Activated CD8-positive, alpha-beta T cell treated with anti-CD3 and anti-CD28 coated beads for 36 hours (primary cell): ENCODE measurements at regions not wholly inside any gene's neighbourhood (a gene's known extent, or its start where the extent isn't known, plus 50 kb on each side); places are given as distances from the start of the nearest gene placed in this dataset.

Source experiments
- ATAC-seq: fragments of 200-7000 bp; cut with Tn5 transposase; one replicate; pipeline ENCODE4 v1.10.0; 2021; ENCODE audit warnings: mild to moderate bottlenecking, moderate library complexity
- CTCF ChIA-PET: fragments of 350-600 bp; sonication (Branson Sonifier 250); formaldehyde crosslinking; loops from one replicate; lab custom pipeline; 2021; ENCODE audit warnings: antibody characterized with exemption; lab: Charles Lee
- POLR2A ChIA-PET: fragments of 350-600 bp; sonication (Branson Sonifier 250); formaldehyde crosslinking; loops from one replicate; lab custom pipeline; 2021; ENCODE audit warnings: antibody characterized with exemption; lab: Charles Lee
- DNase-seq: peaks from one replicate; pipeline ENCODE4 v3.0.0-alpha.2; 2020
- H3K27ac Mint-ChIP-seq: one replicate; pipeline ENCODE4 v1.8.0; 2021; ENCODE audit warnings: mild to moderate bottlenecking, mixed read lengths
- H3K27me3 Mint-ChIP-seq: one replicate; pipeline ENCODE4 v1.8.0; 2021; ENCODE audit warnings: mixed read lengths
- H3K36me3 Mint-ChIP-seq: one replicate; pipeline ENCODE4 v1.8.0; 2021; ENCODE audit warnings: low read depth, mixed read lengths
- H3K4me1 Mint-ChIP-seq: one replicate; pipeline ENCODE4 v1.8.0; 2021; ENCODE audit warnings: low read depth, mixed read lengths
- H3K4me3 Mint-ChIP-seq: one replicate; pipeline ENCODE4 v1.8.0; 2021; ENCODE audit warnings: mild to moderate bottlenecking, moderate library complexity, mixed read lengths
- H3K9me3 Mint-ChIP-seq: one replicate; pipeline ENCODE4 v1.8.0; 2021; ENCODE audit warnings: mixed read lengths
- intact Hi-C: fragments of 100-400 bp; cut with micrococcal nuclease; formaldehyde crosslinking; loops from one replicate; pipeline ENCODE4 v1.10.0; 2022
- TF ChIP-seq, protein P1 (sequence below): fragments of 200-600 bp; IDR thresholded peaks from one replicate; pipeline ENCODE4 v1.8.0; 2022; ENCODE audit warnings: antibody characterized with exemption, mild to moderate bottlenecking

DNA sequence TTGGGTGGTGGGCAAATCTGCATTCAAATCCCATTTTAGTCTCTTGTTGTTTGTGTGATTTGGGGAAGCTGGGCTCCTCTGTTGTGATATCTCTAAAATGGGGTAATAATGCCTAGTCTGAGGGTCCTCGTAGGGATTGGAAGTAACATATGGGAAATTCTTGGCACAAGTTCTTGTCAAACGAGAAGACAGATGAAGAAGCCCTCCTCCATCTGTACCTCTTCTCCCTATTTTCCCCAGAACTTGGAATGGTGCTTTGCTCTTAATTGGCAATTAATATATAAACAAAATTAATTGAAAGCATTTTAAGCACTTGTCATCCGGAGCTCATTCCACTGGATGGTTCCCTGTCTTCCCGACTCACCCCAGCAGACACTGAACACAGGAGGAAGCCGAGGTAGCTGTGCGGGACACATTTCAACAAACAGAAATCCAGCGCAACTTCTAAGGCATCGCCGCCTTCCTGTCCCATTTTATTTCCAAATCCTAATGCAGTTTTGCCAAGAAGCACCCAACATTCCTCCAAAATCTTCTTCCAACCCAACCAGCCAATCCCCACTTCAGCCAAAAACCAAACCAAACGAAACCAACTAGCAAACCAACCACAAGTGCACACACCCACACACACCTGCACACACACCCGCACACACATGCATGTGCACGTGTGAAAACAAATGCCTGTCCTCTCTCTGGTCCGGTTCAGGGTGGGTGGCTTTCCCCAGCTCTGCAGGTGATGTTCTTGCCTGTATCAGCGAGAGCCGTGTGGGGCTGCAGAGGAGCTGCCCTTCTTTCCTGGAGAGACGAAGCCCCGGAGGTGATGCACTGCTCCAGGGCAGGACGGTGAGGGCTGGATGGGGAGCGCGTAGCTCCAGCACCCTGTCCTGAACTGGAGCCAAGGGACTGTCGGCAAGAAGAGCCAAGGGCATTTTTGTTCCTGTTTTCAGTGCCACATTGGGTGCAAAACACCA, 100.8 kb upstream of the B3GAT1 start:
- Mint-ChIP-seq H3K9me3 (no peaks in the 10 kb centered on the region), H3K4me1 (no peaks in the 10 kb centered on the region), H3K27ac (no peak overlapping the region), H3K4me3 (no peak overlapping the region), H3K27me3 (no peaks in the 10 kb centered on the region), H3K36me3 (no peaks in the 10 kb centered on the region)
- TF ChIP-seq, protein P1, sequence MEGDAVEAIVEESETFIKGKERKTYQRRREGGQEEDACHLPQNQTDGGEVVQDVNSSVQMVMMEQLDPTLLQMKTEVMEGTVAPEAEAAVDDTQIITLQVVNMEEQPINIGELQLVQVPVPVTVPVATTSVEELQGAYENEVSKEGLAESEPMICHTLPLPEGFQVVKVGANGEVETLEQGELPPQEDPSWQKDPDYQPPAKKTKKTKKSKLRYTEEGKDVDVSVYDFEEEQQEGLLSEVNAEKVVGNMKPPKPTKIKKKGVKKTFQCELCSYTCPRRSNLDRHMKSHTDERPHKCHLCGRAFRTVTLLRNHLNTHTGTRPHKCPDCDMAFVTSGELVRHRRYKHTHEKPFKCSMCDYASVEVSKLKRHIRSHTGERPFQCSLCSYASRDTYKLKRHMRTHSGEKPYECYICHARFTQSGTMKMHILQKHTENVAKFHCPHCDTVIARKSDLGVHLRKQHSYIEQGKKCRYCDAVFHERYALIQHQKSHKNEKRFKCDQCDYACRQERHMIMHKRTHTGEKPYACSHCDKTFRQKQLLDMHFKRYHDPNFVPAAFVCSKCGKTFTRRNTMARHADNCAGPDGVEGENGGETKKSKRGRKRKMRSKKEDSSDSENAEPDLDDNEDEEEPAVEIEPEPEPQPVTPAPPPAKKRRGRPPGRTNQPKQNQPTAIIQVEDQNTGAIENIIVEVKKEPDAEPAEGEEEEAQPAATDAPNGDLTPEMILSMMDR = no peak
- intact Hi-C loops = no loop called here
- POLR2A ChIA-PET = no interaction called here
- DNase-seq (no peak), ATAC-seq (no peak)
- CTCF ChIA-PET = no interaction called here

DNA sequence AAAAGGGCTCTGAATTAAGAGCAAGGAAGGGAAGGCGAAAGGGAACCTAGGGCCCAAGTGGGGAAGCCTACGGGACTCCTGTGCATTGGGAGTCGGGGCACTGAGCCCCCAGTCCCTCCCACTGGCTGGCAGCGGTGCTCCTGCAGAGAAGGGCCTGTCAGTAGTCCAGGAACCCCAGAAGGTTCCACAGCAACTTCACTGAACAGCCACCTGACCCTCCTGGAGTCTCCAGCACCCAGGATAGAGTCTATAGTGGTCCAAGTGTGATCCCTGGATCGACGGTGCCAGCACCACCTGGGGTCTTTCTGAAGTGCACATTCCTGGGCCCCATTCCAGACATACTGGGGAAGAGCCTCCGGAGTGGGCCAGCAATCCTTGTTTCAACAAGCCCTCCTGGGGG, 100.0 kb upstream of the B3GAT1 start:
- POLR2A ChIA-PET = no interaction called here
- intact Hi-C loops = no loop called here
- DNase-seq (no peak), ATAC-seq (no peak)
- Mint-ChIP-seq H3K36me3 (no peaks in the 10 kb centered on the region), H3K9me3 (no peaks in the 10 kb centered on the region), H3K4me1 (no peaks in the 10 kb centered on the region), H3K4me3 (no peak overlapping the region), H3K27me3 (no peaks in the 10 kb centered on the region), H3K27ac (no peak overlapping the region)
- CTCF ChIA-PET = no interaction called here
- TF ChIP-seq, protein P1 = no peak

DNA sequence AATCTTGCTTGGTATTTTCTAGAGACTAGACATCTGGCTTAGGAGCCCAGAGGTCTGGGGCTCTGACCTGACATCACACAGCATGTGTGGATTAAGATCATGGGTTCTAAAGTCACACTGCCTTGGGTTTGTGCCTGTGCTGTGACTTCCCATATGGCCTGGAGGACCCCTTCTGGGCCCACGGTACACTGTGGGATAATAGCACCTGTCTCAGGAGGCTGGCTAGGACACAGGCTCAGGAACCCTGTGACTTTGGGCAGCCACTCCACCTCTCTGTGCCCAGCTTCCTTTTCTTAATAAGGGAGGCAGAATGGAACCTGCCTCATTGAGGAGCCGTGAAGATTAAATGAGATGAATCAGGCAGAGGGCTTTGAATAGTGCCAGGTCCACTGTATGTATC, 99.2 kb upstream of the B3GAT1 start:
- Mint-ChIP-seq H3K4me1 (no peaks in the 10 kb centered on the region), H3K27me3 (no peaks in the 10 kb centered on the region), H3K27ac (no peak overlapping the region), H3K36me3 (no peaks in the 10 kb centered on the region), H3K4me3 (no peak overlapping the region), H3K9me3 (no peaks in the 10 kb centered on the region)
- DNase-seq (no peak), ATAC-seq (no peak)
- POLR2A ChIA-PET = no interaction called here
- intact Hi-C loops = no loop called here
- CTCF ChIA-PET = no interaction called here
- TF ChIP-seq, protein P1 = no peak

DNA sequence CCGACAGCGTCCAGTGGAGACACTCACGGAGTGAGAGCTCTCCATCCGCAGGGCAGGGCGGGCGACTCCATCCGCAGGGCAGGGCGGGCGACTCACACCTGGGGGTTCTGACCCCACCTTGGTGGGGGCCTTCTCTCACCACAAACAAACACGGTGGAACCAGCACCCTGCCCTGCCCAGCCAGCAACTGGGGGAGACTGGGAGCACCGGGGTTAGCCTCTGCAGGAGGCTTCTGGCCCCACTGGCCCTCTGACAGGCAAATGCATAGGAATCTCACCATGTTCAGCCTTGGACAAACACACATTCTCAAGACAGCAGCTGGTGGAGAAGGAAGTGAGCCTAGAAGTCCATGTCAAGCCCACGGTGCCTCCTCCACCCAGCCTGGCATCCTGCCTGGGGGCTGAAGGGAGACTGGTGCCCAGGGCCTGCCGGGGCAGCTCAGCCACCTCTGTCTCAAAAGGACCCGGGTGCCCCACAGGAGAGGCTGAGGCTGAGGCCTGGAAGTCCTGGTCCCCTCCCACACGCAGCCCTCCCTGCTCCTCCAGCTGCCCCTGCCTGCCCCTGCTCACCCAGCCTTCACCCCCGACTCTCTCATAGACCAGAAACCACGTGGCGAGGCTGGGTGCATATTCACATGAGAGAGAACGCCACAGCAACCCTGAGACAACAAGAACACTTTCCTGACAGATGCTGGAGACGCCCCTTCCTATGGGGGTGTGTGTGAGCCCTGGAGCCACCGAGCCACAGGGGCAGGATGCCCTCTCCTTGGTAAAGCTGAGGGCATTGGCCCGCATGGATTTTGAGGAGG, 98.4 kb upstream of the B3GAT1 start:
- no peaks in the 10 kb centered on the region for H3K4me1 Mint-ChIP-seq
- no peaks in the 10 kb centered on the region for H3K9me3 Mint-ChIP-seq
- ChIA-PET POLR2A (no interaction called here), CTCF (no interaction called here)
- H3K36me3 Mint-ChIP-seq = no peaks in the 10 kb centered on the region
- H3K27me3 Mint-ChIP-seq = no peaks in the 10 kb centered on the region
- DNase-seq = no peak
- TF ChIP-seq, protein P1 = no peak
- H3K27ac Mint-ChIP-seq = no peak overlapping the region
- no peak for ATAC-seq
- no peak overlapping the region for H3K4me3 Mint-ChIP-seq
- intact Hi-C loops = no loop called here
